GM19397 (cell line): ENCODE measurements at regions not wholly inside any gene's neighbourhood (a gene's known extent, or its start where the extent isn't known, plus 50 kb on each side); places are given as distances from the start of the nearest gene placed in this dataset.

Experiments
- ATAC-seq: cut with Tn5 transposase; IDR thresholded peaks from one replicate; pipeline ENCODE4 v1.9.1; 2021; ENCODE audit warnings: mild to moderate bottlenecking, moderate library complexity; ENCODE audit not compliant: unreplicated experiment

DNA sequence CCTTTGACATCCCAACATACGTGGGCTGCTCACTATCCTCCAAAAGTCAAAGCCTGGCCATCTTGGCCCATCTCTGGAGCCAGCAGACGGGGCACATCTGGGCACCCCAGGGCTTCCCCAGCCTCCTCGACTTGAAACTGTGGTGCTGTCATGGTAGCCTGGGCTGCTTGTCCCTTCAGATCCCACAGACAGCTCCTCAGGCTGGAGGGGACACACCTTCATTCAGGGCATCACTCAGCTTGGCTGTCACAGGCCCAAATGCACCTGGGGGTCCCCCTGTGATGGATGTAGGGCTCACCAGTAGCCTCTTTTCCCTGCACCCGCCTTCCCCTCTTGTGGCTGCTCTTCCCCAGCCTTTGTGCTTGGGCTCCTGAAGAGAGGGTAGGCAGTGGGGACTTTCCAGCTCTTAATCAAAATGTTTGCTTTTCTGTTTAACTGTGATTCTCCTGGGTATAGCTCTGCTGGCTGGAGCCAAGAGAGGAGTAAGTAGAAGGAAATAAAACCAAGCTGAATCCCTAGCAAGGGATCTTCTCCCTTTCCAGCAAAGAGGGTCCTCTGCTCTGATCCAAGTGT lies 92.3 kb downstream of the GYPC start:
- no peak for ATAC-seq

DNA sequence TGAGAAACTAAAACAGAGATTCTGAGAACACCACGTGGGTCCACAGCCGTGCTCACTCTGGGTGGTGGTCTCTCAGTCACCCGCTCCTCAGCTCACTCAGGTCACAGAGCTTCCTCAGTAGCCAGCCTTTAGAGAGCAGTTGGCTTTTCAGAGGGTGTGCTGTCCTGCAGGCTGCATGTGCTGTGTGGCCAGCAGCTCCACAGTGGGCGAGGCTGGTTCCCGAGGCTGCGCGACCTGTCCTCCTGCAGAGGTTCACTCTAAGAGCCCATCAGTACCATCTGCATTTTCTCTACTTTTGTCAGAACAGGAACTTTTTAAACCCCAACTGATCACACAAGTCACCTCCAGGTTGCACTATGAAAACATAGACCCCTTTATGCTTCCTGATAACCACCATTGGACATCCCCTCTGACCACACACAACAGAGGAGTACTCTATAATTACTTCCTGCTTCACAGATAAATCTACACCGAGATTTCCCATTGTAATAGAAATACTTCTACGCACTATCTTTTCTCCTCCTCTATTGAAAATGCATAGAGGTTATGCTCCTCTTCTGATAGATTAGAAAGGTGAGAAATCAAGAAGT lies 93.1 kb downstream of the GYPC start:
- no peak for ATAC-seq

DNA sequence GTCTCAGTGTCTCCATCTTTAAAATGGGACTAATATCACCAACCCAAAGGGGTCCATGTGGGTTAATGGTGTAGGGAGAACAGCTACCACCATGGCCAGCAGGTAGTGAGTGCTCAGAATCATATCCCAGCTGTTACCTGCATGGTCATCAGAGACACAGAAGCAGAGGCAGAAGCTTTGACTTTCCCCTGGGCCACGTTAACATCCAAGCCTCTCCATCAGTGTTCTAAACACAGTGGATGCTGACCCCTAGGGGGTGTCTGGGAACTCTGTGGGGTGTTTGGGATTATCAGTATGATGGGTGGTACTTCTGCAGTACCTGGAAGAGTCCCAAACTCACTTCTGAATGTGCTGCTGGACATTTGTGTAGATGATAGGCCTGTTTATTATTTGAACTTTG lies 93.6 kb downstream of the GYPC start:
- no peak for ATAC-seq

DNA sequence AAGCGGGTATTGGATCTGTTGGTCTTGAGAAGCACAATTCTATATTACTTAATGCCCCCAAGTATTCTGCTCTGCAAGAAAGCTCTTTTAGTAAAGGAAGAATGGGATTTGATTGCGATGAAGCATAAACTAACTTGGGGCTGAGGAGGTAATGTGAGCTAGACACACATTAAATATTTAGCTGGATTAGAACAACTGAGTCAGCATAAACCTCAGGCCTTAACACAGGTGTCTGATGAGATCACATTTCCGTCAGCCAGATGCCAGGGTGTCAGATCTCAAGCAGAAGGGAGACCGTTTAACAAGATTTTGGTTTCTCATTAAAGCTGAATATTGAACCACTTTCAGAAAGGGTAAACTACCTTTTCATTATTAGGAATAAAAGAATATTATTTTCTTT lies 94.5 kb downstream of the GYPC start:
- ATAC-seq, result no peak

DNA sequence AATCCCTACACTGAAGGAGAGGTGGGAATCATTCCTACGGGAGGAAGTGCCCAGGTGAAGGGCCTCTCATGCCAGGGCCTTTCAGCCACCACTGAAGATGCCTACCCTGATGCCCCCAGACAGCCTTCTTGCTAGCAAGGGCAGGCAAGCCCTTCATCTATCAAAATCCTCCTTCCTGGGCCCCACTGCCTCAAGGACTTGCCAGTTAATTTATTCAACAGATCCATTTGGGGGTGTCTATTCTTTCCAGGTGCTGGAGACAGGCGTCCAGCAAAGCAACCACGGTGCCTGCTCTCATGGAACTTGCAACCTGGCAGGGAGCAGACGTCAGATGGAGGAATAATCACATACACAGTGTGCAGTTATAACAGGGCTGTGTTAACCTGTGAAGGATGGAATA lies 95.5 kb downstream of the GYPC start:
- ATAC-seq, result no peak

DNA sequence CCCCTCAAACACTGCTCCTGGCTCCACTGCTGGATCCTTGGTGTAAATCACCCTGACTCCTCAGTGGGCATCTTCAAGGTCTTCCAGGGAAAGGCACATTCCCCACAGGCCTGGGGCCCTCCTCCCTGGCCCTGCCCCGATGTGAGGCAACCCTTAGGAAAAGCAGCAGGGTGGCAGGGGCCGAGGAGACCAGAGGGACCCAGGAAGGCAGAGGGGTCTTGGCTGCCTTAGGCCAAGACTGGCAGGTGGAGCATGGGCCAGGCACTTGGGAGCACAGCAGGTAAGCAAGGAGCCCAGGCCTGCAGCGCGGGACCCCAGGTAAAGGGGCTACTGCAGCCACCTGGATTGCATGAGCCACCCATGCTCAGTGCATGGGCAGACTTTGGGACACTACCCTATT lies 96.9 kb downstream of the GYPC start:
- no peak for ATAC-seq

DNA sequence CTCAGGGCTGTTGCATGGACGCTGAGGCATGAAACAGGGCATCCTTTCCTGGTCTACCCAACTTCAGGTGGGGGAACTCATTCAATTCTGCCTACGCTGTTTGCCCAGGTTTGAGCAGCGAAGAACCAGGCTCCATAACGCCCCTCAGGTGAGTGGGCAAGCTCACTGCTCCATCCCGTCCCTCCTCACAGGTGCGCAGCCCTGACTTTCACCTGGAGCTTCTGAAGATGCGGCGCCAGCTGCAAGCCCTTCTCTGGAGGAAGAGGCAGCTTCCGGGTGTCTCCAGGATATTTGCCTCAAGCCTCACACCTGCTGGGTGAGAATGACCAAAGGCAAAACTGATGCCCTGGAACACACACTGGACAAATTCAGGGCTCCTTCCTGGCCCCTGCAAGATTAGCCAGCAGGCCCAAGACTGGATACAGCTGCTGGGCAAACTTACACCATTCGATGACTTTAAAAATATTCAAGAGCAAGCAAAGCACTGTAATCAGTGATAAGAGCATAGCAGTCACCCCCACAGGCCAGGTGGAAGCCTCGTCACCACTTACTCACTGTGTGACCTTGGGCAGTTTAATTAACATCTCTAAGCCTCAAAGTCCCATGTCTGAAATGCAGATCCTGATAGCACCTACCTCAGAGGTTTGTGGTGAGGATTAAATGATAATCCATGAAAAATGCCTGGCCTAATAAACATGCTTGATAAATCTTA lies 97.7 kb downstream of the GYPC start:
- no peak for ATAC-seq

DNA sequence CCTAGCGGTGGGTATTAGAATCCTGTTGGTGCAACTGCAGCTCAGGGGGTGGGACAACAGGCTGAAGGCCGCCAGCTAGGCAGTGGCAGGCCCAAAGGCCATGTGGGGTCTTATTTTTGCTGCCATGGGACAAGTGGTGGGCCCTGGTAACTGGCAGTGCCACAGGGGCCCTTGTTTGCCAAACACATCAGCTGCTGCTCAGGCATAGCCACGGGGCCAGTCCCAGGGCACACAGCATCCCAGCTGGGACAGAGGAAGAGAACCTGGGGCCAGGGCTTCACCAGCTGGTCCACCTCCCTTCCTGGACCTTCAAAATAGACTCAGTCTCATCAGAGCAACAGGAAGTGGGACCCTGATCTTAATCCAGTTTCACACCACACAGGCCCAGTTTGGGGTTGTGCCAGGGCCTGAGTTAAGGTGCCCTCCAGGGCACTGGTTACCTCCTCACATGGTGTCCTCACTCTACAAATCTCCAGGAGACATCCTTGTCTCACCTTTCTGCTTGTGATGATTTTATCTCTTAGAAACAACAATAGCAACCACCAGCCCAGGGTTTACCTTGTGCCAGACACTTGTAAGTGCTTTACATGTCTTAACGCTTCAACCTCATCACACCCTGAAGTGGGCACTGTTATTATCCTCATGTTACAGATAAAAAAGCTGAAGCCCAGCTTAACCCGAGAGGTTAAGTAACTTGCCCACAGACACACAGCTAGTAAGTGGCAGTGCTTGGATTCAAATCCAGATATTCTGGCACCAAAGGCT lies 98.5 kb downstream of the GYPC start:
- no peak for ATAC-seq

DNA sequence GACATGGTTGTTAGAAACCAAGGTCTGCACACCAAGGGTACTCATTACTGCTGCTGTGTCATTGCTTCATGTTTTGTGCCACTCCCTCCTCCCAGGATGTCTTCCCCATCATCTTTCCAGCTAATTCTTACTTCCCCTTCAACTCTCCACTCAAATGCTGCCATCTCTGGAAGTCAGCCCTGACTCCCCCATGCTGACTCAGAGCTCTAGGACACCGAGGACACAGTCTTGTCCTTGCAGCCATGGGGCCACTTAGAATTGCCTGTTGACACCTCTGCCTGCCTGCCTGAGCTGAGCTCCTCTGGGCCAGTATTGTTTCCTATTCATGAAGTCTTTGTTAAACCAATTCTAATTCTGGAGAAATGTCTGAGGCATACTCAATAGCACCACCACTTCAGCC lies 100.2 kb downstream of the GYPC start:
- ATAC-seq, result no peak

DNA sequence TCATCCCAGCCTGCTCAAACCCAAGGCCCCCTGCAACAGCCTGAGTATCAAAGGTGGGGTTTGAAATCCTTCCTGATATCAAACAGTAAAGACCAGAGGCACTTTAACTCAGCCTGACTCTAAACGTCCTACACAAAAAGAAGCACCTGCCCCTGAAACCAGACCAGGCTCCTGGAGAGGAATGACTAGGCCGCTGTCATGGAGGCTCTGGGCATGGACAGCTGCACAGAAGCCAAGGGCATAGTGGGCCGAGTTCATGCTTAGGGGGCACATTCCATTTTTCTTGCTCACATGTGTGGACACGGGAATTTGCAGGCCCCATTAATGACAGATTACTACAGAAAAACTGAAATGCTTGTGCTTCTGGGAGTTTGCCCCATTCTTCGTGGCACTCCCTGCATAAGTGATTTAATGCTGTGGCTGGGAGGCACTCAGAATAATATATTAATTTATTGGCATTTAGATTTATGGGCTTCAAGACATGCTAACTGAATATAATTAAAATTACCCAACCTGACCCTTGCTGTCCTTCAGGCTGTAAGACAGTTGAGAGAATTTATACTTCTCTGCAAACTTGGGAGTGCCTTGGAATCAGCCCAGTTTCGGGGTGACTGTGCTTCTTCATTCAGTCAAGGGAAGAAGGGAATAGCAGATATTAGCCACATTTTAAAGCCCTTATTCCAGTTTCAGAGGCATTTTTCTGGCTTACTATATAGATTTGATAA lies 105.5 kb downstream of the GYPC start:
- no peak for ATAC-seq

DNA sequence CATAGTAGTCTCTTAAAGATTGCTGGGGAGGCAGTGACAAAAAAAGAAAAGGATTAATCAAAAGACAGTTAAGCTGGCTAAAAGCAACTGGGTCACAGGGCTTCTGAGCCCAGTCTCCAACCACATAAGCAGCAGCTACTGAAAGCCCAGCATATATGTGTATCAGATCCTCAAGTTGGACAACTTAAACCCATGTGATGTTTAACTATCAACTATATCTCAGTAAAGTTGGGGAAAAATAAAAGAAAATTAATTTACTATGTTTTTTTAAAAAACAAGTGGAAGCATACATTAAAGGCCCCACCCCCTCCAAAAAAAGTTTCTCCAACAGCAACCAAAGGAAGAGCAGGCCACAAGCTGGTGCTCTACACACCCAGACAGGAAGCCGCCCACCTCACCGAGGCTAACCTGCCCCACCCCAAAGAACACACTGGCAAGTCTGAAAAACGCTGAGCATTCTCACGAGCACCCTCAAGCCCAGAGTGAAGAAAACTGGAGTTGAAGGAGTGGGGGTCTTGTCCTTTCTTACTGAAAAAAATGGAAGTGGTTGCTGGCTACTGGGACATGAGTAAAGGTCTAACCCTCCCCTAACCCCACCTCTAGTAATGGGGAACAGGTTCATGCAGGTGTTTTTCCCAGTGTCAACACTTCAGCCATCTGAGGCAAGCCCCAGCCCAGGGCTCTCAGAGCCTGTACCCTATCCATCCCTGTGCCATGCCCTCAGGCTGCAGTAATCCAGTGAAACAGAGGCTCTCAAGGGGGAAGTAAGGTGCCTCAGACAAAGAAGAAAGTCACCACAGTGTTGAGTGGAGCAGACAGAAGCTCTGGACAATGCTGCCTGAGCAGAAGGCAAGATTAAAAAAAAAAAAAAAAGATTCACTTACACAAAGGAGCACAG lies 106.3 kb downstream of the GYPC start:
- ATAC-seq, result no peak

DNA sequence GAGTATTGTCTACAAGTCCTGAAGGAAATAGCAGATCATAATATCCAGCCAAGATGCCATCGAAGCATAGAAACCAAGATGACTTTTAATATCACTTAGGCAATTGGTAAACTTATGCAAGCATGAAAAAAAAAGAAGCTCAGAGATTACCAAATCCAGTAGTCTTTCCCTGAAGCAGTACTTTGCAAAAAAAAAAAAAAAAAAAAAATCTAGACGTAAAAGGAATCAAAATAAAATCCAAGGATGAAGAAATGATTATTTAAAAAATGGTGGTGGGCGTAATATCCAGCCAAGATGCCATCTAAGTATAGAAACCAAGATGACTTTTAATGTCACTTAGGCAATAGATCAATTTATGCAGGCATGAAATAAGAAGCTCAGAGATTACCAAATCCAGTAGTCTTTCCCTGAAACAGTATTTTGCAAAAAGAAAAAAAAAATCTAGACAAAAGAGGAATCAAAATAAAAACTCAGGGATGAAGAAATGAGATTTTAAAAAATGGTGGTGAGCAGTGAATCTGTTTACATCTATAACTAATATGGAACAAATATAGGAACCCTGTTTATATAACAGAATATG lies 108.8 kb downstream of the GYPC start:
- ATAC-seq, result no peak

DNA sequence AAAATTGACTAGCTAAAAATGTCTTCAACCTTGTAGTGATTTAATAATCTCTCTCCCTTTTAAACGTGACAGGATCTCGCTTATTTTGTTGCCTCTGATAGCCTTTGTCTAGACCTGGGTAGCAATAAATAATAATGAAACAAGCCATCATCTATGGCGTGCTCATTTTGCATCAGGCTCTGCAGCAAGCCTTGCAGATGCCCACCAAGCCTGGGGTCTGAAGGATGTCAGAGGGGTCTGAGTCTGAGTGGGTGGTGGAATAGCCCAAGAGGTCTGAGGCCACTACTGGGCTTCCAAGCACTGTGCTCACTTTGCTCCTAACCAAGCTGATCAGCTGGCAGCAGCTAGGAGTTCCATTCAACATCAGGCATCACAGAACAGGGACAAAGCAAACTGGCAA lies 109.4 kb downstream of the GYPC start:
- no peak for ATAC-seq

DNA sequence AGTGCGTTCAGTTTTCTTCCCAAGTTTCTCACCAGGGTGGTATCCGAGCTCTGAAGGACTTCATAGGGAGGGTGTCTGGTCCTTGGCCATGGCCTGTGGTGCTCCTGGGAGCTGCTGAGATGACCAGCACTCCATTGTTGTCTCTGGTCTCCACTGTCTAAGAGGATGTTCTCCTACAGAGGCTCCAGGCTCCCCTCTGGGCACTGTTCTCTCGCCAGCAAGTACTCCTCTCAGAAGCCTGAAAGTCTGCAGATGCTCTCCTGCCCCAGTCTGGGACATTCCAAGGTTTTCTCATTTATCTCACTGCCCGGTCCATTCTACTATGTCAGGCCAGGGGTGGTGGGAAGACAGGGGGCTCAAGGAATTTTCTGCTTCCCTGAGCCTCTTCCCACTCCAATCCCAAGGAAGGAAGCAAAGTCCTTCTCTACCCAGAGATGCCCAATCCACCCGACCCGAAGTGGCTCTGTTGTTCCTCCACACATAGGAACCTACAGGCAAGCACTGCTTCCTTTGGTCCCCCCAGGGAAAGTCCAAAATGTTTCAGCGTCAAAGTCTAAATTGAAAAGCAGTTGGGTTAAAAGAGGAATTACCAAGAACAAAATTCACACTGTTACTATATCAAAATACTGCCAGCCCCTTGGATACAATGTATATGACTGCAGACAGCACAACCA lies 110.5 kb downstream of the GYPC start:
- ATAC-seq, result no peak

DNA sequence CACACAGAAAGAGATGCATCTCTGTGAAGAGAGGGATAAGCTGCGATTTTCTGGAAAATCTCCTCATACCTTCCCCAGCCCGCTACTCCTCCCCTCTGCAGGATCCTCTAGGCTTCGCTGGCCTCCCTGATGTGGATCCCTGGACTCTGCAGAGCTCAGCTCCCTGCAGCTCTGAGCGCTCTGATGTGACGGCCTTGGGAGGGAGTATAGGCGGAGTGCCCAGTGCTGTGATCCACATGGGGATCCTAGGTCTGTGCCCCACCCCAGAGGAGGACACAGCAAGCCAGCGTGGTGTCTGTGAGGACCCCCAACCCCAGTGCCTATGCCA lies 111.0 kb downstream of the GYPC start:
- no peak for ATAC-seq

DNA sequence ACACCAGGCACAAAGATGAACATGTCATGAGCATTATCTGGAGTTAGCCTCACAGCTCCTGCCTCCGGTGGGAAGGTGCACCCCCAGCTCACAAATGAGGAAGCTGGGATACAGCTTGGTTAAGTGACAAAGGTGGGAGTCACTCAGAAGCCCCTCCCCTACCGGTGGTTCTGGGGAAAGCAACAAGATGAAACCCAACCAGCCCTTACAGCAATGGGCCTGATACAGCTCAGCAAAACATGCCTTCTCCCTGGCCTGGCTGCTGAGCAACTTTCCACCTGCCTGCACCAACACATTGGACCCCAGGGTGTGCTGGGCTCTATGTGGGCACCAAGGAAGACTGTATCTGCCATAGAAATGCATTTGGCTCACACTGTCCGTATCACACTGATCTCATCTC lies 113.2 kb downstream of the GYPC start:
- no peak for ATAC-seq

DNA sequence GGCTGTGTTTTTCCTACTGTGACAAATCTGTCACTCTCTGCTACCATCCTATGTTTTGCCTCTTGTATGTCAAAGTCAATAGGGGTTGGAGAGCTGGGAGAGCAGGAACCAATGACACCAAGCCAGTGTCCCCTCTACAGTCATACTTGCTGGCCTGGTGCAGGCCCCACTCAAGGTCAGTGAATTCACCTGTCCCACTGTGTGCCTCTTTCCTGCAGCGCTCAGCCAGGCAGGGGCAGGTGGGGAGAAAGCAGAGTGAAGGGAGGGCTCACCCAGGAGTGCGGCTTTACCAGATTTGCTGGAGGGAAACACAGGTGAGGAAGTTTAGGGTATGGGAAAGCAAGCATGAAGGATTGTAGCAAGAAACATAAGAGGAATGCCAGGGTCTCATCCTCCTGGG lies 114.5 kb downstream of the GYPC start:
- no peak for ATAC-seq

DNA sequence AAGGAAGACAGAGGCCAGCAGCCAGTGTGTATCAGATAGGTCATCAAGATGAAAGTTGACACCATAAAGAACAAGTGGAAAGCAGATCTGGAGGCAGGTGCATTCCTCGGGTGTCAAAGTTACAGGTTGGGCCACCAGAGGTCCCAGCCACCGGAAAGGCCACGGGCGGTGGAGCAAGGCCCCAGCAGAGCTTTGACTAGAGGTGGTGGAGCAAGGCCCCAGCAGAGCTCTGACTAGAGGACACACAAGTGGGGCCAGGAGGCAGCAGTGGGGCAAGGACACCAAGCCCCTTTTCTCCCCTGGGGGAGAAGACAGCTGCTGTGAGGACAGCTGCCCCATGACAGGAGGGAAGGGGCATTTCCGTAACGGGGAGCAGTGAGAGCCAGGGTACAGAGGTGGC lies 115.1 kb downstream of the GYPC start:
- no peak for ATAC-seq

DNA sequence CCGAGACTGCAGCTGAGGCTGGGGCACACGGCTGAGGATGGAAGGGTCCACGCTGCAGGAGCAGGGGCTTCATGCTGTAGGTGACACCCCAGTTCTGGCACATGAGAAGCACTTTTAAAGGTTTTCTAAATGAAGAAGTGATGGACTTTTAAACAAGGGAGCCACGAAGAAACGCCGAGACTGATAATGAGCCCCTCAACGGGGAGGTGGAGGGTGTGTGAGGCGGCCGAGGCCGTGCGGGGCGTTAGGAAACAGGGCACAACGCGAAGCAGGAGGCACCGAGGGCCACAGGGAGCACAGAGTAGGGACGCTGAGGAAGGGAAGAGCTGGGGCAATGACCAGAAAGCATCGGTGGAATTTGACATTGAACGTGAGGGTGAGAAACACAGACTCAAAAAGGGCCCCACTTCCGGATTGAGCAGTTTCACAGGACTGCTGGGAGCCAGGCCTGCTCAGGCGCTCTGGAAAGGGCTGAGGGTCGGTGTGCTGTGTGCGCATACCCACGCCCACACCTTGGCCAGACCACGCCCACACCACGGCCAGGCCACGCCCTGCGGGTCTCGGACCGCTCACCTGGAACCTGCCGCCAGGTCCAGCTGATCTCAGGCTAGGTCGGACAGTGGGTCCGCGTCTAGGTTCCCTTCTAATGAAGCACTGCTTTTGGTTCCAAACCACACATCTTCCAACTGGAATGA lies 115.7 kb downstream of the GYPC start:
- ATAC-seq, result no peak
